HG02623 (cell line): ENCODE measurements at regions not wholly inside any gene's neighbourhood (a gene's known extent, or its start where the extent isn't known, plus 50 kb on each side); places are given as distances from the start of the nearest gene placed in this dataset.
"Not testable (repeated sequence)": the region's sequence is repeated elsewhere in the genome, so short reads cannot be mapped to it uniquely, and the experiment has no call there.

ENCODE experiments used
- ATAC-seq: cut with Tn5 transposase; IDR thresholded peaks from one replicate; pipeline ENCODE4 v1.9.1; 2021; ENCODE audit warnings: moderate library complexity; ENCODE audit not compliant: unreplicated experiment

DNA sequence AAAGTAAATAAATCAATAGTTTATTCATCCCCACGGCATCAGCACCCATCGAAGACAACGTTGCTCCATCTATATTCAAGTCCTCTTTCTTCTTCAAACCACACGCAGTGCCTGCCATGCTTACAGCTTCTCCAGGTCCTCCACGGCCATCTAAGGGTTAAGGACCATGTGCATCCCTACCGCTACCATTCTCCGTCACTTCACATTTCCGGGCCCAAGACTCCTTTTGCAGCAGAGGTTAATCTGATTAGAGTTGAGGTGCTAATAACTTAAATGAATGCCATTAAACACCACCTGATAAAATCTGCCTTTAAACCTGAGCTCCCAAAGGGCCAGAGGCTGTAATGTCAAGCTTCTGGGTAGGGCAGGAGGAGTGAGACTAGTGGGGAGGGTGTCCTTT lies 79.7 kb upstream of the CCND2 start:
- ATAC-seq, result no peak

DNA sequence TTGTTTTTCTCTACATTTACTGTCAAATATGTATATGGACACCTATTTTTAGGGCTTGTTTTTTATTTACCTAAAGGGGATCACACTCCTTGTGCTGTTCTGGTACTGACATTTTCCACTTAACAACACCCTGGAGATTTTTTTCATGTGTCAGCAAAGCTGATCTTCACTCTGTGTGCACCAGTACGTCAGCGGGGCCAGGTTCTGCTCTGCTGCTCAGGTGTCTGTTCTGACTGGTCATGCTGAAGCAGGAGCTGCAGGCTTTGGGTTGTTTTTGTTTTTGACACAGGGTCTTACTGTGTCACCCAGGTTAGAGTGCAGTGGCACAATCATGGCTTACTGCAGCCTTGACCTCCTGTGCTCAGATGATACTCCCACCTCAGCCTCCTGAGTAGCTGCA lies 81.9 kb upstream of the CCND2 start:
- no peak for ATAC-seq

DNA sequence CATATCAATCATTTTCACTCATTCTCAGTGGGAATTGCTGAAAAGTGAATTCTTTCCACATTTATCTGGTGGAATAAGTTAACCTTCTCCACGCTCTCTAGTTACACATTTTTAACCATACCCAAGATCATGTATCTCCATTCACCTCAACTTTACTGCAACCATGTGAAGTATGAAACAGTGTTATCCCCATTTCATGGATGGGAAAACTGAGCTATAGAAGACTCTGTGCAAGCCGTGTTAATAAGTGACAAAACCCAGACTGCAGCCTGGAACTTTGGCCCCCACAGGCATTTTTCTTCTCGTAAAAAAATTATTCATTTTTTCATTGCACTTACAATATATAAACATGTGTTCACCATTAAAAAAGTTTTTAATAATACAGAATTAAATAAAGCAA lies 82.4 kb upstream of the CCND2 start:
- ATAC-seq, result no peak

DNA sequence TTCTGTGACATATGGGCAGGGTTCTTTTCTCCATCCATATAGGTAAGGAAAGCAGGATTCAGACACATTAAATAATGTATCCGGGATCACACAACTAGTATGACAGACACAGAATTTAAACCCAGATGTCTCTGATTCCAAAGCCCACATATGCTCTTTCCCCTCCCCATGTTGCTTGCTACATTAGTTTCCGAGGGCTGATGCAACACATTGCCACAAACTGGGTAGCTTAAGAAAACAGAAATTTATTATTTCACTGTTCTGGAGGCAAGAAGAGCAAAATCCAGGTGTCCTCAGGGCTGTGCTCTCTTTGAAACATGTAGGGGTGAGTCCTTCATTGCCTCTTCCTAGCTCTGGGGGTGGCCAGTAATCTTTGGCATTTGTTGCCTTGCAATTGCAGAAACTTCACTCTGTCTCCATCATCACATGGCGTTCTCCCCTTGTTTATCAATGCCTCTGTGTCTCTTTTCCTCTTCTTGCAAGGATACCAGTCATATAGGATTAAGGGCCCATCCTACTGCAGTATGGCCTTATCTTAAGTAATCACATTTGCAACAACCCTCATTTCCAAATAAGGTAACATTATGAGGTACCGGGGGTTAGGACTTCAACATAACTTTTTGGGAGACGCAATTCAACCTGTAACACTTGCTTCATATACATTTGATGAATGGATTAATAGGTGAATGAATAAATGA lies 83.0 kb upstream of the CCND2 start:
- ATAC-seq, result no peak

DNA sequence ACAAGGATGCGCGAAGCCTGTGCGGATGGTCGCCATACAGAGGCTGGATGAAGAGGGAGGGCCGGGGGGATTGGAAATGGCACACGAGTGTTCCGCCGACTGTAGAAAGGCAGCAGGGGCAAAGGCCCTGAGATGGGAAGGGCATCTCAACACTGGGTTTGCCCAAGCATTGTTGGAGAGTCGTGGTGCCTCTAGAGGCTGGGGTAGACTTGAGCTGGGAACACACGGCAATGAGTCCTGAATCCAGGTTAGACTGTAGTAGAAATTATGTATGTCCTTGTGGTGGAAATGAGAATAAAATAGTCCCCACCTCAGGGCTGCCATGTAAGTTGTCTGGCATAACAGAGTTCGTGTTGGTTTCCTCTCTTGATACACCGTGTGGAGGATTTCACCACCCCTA lies 83.8 kb upstream of the CCND2 start:
- ATAC-seq, result no peak

DNA sequence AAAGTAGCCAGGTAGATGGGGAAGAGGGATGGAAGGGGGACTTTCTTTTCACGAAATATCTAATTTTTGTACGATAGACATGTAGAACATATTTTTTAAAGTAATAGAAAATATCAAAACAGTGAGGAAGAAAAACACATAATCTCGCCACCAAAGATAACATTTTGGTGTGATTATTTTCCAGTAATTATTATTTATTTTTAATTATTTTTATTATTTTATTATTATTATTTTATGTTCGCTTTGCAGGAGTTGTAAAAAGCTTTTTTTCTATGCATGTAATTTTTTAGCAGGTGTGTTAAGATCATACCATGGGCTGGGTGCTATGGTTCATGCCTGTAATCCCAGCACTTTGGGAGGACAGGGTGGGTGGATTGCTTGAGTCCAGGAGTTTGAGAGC lies 85.6 kb upstream of the CCND2 start:
- no peak for ATAC-seq

DNA sequence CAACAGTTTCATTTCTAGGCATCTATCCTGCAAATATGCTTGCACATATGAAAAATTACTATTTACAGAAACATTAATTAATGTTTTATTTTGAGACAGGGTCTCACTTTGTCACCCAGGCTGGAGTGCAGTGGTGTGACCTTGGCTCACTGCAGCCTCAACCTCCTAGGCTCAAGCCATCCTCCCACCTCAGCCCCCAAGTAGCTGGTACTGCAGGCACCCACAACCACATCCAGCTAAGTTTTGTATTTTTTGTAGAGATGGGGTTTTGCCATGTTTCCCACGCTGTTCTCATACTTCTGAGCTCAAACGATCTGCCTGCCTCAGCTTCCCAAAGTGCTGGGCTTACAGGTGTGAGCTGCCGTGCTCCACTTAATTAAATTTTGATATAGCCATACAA lies 86.2 kb upstream of the CCND2 start:
- ATAC-seq, result not testable (repeated sequence)

DNA sequence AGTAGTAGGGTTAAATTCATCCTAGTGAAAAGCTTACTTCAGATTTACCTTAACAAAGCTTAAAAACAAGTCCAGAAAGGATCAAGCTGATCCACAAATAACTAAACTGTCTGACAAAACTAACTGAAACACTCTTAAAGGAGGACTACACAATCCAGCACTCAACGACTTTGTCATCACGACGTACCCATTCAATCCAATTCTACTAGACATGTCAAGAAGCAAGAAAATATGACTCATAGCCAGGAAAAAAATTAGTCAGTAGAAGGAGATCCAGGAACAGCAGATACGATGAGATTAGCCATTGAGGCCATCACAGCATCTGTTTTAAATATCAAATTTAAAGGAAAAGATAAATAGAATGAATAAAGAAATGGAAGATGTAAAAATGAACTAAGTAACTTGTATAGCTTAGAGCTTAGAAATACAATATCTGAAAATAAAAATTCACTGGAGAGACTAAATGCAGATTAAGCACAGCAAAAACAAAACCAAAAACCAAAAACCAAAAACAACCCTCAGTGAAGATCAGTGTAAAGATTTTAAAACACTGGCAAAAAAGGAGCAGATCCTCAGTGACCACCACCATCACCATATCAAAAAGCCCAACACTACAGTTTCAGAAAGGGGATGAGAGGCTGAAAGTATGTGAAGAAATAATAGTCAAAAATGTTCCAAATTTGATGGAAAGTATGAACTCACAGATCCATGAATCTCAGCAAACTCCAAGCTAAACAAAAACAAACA lies 95.0 kb upstream of the CCND2 start:
- ATAC-seq, result no peak

DNA sequence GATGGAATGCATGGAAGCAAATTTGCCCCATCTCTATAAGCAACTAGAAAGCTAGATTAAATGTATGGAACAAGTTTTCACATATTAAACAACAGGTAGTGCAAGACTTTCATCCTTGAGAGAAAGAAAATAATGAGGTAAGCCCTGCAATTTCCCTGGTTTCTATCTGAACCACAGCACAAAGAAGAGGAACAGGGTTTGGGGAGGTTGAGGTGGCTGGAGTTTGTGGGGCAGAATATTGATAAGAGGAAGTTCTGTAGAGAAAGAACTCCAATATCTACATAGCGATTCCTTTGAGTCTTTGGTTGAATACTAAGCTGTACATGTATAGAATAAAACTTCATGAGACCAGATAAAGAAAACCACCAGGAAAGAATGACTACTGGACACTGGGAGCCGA lies 96.3 kb upstream of the CCND2 start:
- ATAC-seq, result no peak

DNA sequence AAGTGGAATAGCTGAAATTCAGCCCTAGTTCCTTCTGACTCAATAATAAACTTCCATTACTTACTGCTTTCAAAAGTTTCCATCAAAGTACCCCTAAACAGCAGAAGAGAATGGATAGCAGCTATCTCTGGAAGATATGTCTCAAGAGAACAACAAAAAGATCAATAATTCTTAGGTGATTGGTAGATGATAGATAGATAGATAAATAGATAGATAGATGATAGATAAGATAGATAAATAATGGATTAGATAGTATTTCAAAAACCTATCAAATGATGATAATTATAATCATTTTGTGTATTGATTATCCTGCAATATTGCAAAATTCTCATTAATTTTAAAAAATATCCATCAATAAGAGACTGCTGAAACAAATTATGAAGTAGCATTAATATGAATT lies 97.4 kb upstream of the CCND2 start:
- ATAC-seq, result no peak

DNA sequence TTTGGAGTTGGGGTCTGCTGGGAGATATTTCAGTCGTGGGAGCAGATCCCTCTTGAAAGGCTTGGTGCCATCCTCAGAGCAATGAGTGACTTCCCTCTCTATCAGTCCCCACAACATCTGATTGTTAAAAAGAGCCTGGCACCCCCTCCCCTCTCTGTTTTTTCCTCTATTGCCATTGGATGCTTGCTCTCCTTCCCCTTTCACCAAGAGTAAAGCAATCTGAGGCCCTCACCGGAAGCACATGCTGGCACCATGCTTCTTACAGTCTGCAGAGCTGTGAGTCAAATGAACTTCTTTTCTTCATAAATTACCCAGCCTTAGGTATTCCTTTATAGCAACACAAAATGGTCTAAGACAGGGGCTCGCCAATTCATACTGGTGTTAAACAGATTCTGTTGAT lies 99.1 kb upstream of the CCND2 start:
- no peak for ATAC-seq

DNA sequence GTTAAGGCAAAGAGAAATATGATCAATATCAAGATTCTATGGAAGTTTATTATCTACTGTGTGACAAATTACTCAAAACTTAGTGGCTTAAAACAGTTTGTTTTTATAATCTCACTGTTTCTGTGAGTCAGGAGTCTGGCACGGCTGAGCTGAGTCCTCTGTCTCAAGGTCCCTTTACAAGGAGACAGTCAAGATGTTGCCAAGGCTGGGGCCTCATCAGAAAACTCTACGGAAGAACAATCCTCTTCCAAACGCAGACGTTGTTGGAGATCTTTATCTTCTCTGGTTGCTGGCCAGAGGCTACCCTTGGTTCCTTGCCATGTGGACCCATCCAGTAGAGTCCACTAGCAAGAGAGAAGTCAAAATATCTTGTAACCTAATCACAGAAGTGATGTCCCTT lies 100.6 kb upstream of the CCND2 start:
- no peak for ATAC-seq

DNA sequence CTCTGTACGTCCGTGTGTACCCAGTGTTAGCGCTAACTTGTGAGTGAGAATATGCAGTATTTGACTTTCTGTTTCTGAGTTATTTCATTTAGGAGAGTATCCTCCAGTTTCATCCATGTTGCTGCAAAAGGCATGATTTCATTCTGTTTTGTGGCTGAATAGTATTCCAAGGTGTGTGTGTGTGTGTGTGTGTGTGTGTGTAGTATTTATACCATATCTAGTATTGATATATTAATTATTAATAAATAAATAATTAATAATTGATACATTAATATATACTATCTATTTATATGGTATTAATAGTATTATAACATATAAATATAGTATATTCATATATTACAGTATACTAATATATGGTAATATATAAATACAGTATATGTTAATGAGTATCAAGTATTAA lies 101.8 kb upstream of the CCND2 start:
- no peak for ATAC-seq

DNA sequence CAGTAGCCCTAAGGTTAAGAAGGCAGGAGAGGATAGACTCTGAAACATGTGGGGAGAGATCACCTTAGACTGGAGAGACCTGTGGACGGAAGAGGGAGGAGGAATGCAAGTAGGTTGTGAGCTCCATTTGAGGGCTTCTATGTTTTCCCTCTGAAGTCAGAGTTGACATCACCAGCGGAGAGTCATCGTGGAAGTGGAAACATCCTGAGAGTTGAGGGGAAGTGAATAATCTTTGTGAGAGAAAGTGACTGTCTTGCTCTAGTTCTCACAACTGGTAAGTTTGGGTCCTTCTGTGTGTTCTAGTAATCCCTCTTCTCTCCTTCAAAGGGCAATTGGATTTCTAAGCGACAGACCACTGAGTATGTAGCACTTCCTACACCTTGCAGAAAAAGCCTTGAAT lies 103.6 kb upstream of the CCND2 start:
- no peak for ATAC-seq

DNA sequence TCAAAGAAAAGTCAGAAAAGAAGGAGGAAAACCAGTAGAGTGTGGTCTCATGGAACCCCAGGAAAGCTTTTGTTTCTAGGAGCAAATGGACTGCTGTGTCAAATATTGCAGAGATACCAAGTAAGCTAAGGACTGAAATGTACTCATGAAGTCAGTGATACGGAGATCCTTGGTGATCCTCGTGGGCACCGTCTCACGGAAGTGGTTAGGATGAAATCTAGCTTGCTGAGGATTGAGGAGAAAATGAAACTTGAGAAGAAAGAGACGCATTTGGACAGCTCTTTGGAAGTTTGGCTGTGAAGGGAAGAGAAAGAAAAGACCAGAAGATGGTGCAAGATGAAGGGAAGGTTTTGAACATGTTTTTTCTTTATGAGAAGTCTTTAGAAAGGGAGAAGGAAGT lies 104.0 kb upstream of the CCND2 start:
- no peak for ATAC-seq

DNA sequence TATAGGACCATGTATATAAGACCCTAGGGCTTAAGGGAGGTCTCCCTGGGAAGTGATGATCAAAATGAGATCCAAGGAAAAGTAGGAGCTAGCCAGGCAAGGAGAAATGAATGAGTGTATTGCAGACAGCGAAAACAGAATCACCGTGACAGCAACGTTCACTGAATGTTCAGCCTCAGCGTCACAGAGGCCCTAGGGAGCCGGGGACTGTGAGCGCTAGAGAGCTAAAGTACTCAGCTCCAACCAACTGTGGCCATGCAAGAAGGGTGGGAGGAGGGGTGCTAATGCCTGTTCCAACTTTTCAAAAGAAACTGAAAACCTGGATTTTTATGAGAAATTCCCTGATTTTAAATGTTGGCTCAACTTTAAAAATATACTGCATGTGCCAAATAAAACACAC lies 105.5 kb upstream of the CCND2 start:
- no peak for ATAC-seq

DNA sequence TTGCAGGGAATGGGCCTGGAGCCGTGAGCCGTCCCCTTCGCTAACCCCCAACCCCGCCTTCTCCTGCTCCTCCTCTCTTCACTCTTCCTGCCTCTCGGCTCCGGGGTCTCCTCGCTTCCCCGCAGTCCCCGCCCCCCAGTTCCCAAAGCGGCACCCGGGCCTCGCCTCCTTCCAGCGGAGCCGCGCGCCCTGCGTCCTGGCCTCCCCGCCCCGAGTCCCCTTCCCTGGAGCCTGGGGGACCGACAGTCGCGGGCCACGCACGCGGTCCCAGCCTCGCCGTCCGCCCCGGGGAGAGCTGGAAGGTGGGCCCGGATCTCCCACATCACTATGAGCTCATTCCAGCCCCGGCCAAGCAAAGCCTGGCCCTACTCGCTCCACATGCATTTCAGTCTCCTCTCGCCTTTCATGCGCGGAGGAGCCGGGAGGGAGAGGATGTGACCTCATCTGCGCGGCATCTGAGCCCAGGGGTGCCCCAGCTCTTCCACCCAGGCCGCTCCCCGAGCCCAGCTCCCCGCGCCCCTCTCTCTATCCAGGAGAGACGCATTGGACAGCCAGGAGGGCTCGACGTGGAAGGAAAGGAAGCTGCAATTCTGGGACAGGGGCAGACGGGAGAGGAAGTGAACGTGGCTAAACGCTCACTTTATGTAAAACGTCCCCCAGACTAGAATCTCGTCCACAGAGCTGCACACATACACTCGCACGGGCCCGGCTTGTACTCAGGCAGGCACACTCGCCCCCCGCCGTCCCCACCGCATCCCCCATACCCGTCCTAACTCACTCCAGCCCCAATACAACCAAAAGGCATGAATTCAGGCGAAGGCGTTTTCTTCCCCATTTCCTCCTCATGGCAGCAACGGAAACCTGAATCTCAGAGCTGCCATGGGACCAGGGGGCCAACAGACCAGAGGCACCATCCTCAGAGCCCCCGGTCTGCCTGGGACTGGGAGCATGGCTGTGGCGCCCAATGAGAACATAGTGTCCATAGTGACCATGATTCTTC lies 108.7 kb upstream of the CCND2 start:
- ATAC-seq, result peak; percentile 65

DNA sequence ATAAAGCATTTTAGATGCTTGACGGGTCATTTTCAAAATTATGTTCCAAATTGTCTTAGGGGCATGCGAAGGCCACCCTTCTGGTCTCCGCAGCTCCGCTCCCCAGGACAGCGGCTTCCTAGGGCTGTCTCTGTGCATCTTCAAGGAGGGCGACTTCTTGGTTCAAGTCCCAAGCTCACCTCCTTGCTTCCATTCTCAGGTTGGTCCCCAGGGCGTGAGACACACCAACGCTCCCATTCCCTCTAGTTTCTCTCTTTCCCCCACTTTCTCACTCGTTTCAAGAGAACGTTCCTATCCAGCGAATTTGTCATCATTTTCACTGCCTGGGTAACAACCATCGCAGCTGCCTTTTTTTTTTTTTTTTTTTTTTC lies 109.4 kb upstream of the CCND2 start:
- no peak for ATAC-seq

DNA sequence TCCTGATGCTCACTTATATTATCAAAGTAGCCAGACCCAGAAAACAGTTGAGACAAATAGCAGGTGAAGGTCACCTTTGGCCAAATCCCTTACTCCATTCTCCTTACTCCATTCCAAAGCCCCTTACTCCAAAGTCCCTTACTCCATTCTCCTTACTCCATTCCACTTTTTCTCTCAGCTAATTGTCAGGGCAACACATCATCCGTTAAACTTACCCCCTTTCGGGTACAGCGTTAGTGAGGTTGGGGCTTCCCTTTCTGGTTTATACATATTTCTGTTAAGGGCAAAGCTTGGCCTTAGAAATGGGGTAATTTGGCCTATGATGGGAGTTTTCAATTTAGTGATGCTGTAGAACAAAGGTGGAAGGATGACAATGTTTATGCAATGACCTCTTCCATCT lies 111.8 kb upstream of the CCND2 start:
- ATAC-seq, result no peak

DNA sequence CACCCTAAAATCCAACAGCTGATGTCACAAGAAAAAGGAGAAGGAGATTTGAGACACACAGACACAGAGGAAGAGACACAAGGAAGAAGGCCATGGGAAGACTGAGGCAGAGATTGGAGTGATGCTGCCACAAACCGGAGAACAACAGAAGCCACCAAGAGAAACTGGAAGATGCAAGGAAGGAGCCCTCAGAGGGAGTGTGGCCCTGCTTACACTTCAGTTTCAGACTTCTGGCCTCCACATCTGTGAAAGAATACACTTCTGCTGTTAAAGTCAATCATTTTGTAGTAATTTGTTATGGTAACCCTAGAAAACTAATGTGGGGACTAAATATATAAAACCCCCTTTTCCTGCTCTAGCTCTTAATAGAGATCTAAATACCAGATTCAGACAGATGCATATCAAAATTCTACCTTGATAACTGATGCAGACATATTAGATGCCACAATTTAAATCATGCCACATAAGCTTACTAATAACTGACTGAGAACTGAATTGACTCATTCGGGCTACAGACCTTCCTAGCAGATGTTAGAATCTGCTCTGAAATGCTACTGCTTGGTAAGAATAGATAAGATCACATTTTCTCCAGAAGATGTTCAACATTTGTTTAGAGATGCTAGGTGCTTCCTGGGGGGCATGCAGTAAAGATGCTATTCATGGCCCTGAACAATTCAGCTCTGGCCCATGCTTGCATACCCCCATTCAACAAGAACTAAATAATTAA lies 113.1 kb upstream of the CCND2 start:
- ATAC-seq, result no peak

DNA sequence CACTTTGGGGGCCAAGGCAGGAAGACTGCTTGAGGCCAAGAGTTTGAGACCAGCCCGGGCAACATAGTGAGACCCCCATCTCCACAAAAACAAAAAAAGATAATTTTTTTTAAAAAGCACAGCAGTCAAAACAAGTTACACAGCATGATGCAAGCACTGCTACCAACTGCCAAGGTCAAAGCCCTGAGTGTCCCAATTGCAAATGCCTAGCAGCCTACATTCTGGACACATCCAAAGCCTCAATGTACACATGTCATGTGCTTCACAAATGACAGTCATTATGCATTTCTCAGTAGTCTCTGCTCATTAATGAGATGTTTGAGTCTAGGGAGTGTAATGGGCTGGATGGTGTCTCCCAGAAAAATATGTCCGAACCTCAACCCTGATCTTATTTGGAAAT lies 113.7 kb upstream of the CCND2 start:
- no peak for ATAC-seq
